ENCODE measurements at regions not wholly inside any gene's neighbourhood (a gene's known extent, or its start where the extent isn't known, plus 50 kb on each side); places are given as distances from the start of the nearest gene placed in this dataset.

- Histone ChIP-seq H2AFZ (ENCODE audit: low read depth, low read length) (no peak overlapping the region), H3K4me3 (ENCODE audit: low read length) (no peak overlapping the region), H4K20me1 (ENCODE audit: insufficient read depth) (no peaks in the 10 kb centered on the region), H3K9ac (ENCODE audit: low read length) (no peak overlapping the region), H3K79me2 (replicated peaks; ENCODE audit: insufficient read depth, low read length) (no peaks in the 10 kb centered on the region), H3K27ac (ENCODE audit: low read length) (no peak overlapping the region), H3K4me2 (ENCODE audit: low read length) (no peak overlapping the region), H3K36me3 (ENCODE audit: insufficient read depth, low read length) (no peaks in the 10 kb centered on the region), H3K9me3 (ENCODE audit: low read length) (no peaks in the 10 kb centered on the region), H3K9me2 (ENCODE audit: insufficient read depth, low read length) (no peaks in the 10 kb centered on the region), H3F3A (ENCODE audit: insufficient read depth, low read length, poor library complexity, severe bottlenecking) (no peaks in the 10 kb centered on the region), H3K27me3 (ENCODE audit: insufficient read depth, low read depth, low read length) (no peaks in the 10 kb centered on the region)
- TF ChIP-seq EP300 (conservative IDR thresholded peaks at IDR 0.05; ENCODE audit: poor library complexity, severe bottlenecking) (no peak), EZH2 (IDR thresholded peaks at IDR 0.05; ENCODE audit: borderline replicate concordance, insufficient read depth, low read length, poor library complexity, severe bottlenecking) (no peak), SMC3 (conservative IDR thresholded peaks at IDR 0.05; ENCODE audit: poor library complexity) (no peak), POLR2AphosphoS5 (IDR thresholded peaks at IDR 0.05) (no peak), RAD21 (conservative IDR thresholded peaks at IDR 0.05) (no peak), MXI1 (conservative IDR thresholded peaks at IDR 0.05; ENCODE audit: poor library complexity, severe bottlenecking) (no peak), REST (IDR thresholded peaks at IDR 0.05; ENCODE audit: borderline replicate concordance) (no peak), TAF1 (IDR thresholded peaks at IDR 0.05; ENCODE audit: low read depth) (no peak)
- TF ChIP-seq, protein P1, sequence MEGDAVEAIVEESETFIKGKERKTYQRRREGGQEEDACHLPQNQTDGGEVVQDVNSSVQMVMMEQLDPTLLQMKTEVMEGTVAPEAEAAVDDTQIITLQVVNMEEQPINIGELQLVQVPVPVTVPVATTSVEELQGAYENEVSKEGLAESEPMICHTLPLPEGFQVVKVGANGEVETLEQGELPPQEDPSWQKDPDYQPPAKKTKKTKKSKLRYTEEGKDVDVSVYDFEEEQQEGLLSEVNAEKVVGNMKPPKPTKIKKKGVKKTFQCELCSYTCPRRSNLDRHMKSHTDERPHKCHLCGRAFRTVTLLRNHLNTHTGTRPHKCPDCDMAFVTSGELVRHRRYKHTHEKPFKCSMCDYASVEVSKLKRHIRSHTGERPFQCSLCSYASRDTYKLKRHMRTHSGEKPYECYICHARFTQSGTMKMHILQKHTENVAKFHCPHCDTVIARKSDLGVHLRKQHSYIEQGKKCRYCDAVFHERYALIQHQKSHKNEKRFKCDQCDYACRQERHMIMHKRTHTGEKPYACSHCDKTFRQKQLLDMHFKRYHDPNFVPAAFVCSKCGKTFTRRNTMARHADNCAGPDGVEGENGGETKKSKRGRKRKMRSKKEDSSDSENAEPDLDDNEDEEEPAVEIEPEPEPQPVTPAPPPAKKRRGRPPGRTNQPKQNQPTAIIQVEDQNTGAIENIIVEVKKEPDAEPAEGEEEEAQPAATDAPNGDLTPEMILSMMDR (IDR thresholded peaks at IDR 0.05; ENCODE audit: poor library complexity, severe bottlenecking), result no peak
Observed at GRCh38 chr4:77226939-77227705, 70.1 kb downstream of the CCNG2 start.

GRCh38 chr4:77229433-77229832, 72.4 kb downstream of the CCNG2 start:
- Histone ChIP-seq H3K9ac (ENCODE audit: low read length) (no peak overlapping the region), H3K36me3 (ENCODE audit: insufficient read depth, low read length) (no peaks in the 10 kb centered on the region), H3K9me2 (ENCODE audit: insufficient read depth, low read length) (no peaks in the 10 kb centered on the region), H3K9me3 (ENCODE audit: low read length) (no peaks in the 10 kb centered on the region), H3K27me3 (ENCODE audit: insufficient read depth, low read depth, low read length) (no peaks in the 10 kb centered on the region), H2AFZ (ENCODE audit: low read depth, low read length) (no peak overlapping the region), H3K4me2 (ENCODE audit: low read length) (no peak overlapping the region), H3F3A (ENCODE audit: insufficient read depth, low read length, poor library complexity, severe bottlenecking) (no peaks in the 10 kb centered on the region), H3K4me3 (ENCODE audit: low read length) (no peak overlapping the region), H4K20me1 (ENCODE audit: insufficient read depth) (no peaks in the 10 kb centered on the region), H3K79me2 (replicated peaks; ENCODE audit: insufficient read depth, low read length) (no peaks in the 10 kb centered on the region), H3K27ac (ENCODE audit: low read length) (no peak overlapping the region)
- TF ChIP-seq REST (IDR thresholded peaks at IDR 0.05; ENCODE audit: borderline replicate concordance) (no peak), SMC3 (conservative IDR thresholded peaks at IDR 0.05; ENCODE audit: poor library complexity) (no peak), TAF1 (IDR thresholded peaks at IDR 0.05; ENCODE audit: low read depth) (no peak), EZH2 (IDR thresholded peaks at IDR 0.05; ENCODE audit: borderline replicate concordance, insufficient read depth, low read length, poor library complexity, severe bottlenecking) (no peak), RAD21 (conservative IDR thresholded peaks at IDR 0.05) (no peak), POLR2AphosphoS5 (IDR thresholded peaks at IDR 0.05) (no peak), EP300 (conservative IDR thresholded peaks at IDR 0.05; ENCODE audit: poor library complexity, severe bottlenecking) (no peak), MXI1 (conservative IDR thresholded peaks at IDR 0.05; ENCODE audit: poor library complexity, severe bottlenecking) (no peak)
- TF ChIP-seq, protein P1 (IDR thresholded peaks at IDR 0.05; ENCODE audit: poor library complexity, severe bottlenecking), result no peak

All from neural cell (in vitro differentiated cells).